ENCODE measurements at regions not wholly inside any gene's neighbourhood (a gene's known extent, or its start where the extent isn't known, plus 50 kb on each side); places are given as distances from the start of the nearest gene placed in this dataset.

- TF ChIP-seq GATA2 (IDR thresholded peaks at IDR 0.05; ENCODE audit: low read depth, low read length), result no peak
- no peak for TF ChIP-seq GATA3 (IDR thresholded peaks at IDR 0.05; ENCODE audit: low read depth, low read length)
Observed at GRCh38 chr20:24132246-24132645, 143.7 kb upstream of the GGTLC1 start.

Data from SH-SY5Y (cell line).